Left lung (tissue), 4 donors: ENCODE measurements at regions not wholly inside any gene's neighbourhood (a gene's known extent, or its start where the extent isn't known, plus 50 kb on each side); places are given as distances from the start of the nearest gene placed in this dataset.
"Not testable (repeated sequence)": the region's sequence is repeated elsewhere in the genome, so short reads cannot be mapped to it uniquely, and the experiment has no call there.

ENCODE experiments used
- ATAC-seq: fragments of 200-7000 bp; cut with Tn5 transposase; one replicate; pipeline ENCODE4 v1.9.1; 2020; ENCODE audit warnings: moderate library complexity
- DNase-seq, 4 donors: peaks; one replicate each; pipeline ENCODE4 v3.0.0-alpha.2; 2013 to 2020
- H3K27ac ChIP-seq, 2 donors: fragments of 200-600 bp; sonication (generic) in 1 of 2; one replicate each; pipeline versions ENCODE4 v1.5.0 to v1.8.0; 2020 to 2021
- H3K27me3 ChIP-seq, 2 donors: fragments of 200-600 bp; sonication (generic) in 1 of 2; one replicate each; pipeline versions ENCODE4 v1.5.0 to v1.8.0; 2020 to 2021
- H3K36me3 ChIP-seq, 2 donors: fragments of 200-600 bp; sonication (generic) in 1 of 2; one replicate each; pipeline versions ENCODE4 v1.5.0 to v1.8.0; 2020 to 2021
- H3K4me1 ChIP-seq, 2 donors: fragments of 200-600 bp; one replicate each; pipeline ENCODE4 v1.8.0; 2021
- H3K4me3 ChIP-seq, 2 donors: fragments of 200-600 bp; sonication (generic) in 1 of 2; one replicate each; pipeline versions ENCODE4 v1.5.0 to v1.8.0; 2020 to 2021; ENCODE audit warnings: mild to moderate bottlenecking in 1 of 2
- H3K9me3 ChIP-seq, 2 donors: fragments of 200-600 bp; sonication (generic) in 1 of 2; one replicate each; pipeline versions ENCODE4 v1.5.0 to v1.8.0; 2020 to 2021
- intact Hi-C, 2 donors: fragments of 100-400 bp; cut with DNase I; formaldehyde crosslinking; loops; one replicate each; pipeline versions ENCODE4 v1.11.2 to v1.14.2; 2022
- donor health status: DM: no; HTN: yes; CAD: no.
- donor health status: DM: no; HTN: no; CAD: no.

DNA sequence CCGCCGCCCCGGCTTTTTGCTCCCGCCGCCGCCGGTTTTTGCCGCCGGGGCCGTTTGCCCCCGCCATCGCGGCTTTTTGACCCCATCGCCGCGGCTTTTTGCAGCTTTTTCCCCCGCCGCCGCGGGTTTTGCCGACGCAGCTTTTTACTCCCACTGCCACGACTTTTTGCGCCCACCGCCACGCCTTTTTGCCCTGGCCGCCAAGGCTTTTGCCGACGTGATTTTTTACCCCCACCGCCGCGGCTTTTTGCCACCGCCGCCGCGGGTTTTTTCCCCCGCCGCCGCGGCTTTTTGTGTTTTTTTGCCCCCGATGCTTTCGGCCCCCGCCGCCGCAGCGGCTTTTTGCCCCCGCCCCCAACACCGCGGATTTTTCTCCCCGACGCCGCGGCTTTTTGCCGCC lies 5001.9 kb upstream of the OR11H1 start:
- H3K36me3 ChIP-seq, H3K27ac ChIP-seq, H3K27me3 ChIP-seq, intact Hi-C loops, H3K9me3 ChIP-seq, H3K4me1 ChIP-seq, ATAC-seq, H3K4me3 ChIP-seq: not testable (repeated sequence)
- peak in 1 of 4 donors; percentile 4 for DNase-seq

DNA sequence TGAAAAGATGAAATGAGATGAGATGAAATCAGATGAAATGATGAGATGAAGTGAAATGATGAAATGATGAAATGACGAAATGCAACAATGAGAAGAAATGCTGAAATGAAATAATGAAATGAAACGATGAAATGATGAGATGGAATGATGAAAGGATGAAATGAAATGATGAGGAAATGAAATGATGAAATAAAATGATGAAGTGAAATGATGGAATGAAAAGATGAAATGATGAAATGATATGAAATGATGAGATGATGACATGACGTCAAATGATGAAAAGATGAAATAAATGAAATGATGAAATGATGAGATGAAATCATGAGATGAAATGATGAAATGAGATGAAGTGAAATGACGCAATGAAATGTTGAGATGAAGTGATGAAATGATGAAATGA lies 4996.9 kb upstream of the OR11H1 start:
- H3K36me3 ChIP-seq, H3K27me3 ChIP-seq, ATAC-seq, intact Hi-C loops, H3K4me1 ChIP-seq, H3K27ac ChIP-seq, H3K9me3 ChIP-seq, DNase-seq, H3K4me3 ChIP-seq: not testable (repeated sequence)

DNA sequence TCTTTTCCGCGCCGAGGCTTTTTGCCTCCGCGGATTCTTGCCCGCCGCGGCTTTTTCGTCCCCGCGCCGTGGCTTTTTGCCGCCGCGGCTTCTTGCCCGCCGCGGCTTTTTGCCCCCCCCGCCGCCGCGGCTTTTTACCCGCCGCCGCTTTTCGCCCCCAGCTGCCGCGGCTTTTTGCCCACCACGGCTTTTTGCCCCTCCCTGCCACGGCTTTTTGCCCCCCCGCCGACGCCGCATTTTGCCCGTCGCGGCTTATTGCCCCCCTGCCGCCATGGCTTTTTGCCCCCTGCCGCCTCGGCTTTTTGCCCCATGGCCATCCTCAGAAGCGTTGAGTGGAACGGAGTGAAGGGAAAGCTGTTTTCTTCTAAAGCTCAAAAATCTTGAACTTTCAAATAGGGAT lies 4955.5 kb upstream of the OR11H1 start:
- intact Hi-C loops, H3K27me3 ChIP-seq, H3K9me3 ChIP-seq, H3K4me1 ChIP-seq, H3K27ac ChIP-seq, H3K36me3 ChIP-seq, ATAC-seq, H3K4me3 ChIP-seq: not testable (repeated sequence)
- peak in 1 of 4 donors; percentile 11 for DNase-seq

DNA sequence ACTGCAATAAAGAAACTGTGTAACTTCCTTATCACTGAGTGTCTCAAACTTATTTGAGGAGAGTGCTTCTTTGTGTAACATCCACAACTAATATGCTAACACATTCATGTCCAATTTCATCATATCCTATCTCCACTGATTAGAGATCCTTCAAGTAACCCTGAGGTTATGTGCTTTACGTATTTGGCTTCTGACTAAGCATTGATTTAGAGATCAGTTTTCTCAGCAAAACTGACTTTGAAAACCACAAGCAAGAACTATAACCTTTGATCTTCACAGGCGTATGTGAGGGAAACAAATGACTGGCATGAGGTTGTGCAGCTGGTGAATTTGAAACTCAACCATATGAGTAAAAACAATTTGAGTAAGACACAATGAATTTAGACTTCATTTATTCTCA lies 4926.9 kb upstream of the OR11H1 start:
- ATAC-seq, H3K9me3 ChIP-seq, H3K36me3 ChIP-seq, H3K27ac ChIP-seq, DNase-seq, H3K4me3 ChIP-seq, H3K4me1 ChIP-seq, intact Hi-C loops, H3K27me3 ChIP-seq: not testable (repeated sequence)

DNA sequence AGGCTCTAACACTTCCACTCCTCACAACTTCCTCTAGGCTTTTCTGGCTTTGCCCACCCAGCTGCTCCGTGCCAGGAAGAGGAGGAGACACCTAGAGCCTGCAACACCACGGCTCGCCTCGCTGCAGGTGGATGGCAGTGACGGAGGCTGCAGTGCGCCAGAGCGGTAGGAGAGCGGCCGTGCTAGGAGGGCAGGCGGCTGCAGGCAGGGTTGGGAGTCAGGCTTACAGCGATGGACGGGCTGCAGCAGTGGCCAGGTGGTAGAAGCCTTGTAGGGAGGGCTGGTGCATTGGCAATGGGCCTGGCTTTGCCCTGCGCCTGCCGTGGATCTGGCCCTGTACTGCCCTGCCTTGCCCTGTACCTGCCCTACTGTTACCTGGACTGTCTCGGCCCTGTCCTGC lies 4896.0 kb upstream of the OR11H1 start:
- H3K9me3 ChIP-seq, H3K4me1 ChIP-seq, H3K36me3 ChIP-seq, H3K27ac ChIP-seq, DNase-seq, H3K27me3 ChIP-seq, ATAC-seq, intact Hi-C loops, H3K4me3 ChIP-seq: not testable (repeated sequence)

DNA sequence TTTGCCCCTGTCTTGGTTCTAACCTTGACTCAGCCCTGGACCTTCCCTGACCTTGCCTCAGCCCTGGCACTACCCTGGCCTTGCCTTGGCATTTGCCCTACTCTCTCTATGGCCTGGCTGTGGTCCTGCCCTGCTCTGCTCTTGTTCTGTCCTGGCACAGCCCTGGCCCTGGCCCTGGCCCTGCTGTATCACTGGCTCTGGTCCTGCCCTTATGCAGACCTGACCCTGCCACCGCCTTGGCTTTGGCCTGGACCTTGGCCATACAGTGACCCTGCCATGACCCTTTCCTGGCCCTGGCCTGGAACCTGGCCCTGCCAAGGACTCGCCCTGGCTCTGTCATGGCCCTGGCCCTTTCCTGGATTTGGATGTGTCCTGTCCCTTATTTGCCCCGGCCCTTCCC lies 4892.7 kb upstream of the OR11H1 start:
- H3K4me1 ChIP-seq, intact Hi-C loops, ATAC-seq, H3K27ac ChIP-seq, H3K9me3 ChIP-seq, H3K36me3 ChIP-seq, H3K27me3 ChIP-seq, DNase-seq, H3K4me3 ChIP-seq: not testable (repeated sequence)

DNA sequence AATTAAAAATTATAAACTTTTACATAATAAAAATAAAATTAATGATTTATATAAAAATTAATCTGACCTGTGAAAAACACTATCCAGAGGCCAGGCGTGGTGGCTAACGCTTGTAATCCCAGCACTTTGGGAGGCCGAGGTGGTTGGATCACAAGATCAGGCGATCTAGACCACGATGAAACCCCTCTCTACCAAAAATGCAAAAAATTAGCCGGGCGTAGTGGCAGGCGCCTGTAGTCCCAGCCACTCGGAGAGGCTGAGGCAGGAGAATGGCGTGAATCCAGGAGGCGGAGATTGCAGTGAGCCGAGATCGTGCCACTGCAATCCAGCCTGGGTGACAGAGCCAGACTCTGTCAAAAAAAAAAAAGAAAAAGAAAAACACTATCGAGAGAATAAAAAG lies 4865.2 kb upstream of the OR11H1 start:
- H3K27me3 ChIP-seq, ATAC-seq, H3K36me3 ChIP-seq, DNase-seq, intact Hi-C loops, H3K4me3 ChIP-seq, H3K27ac ChIP-seq, H3K4me1 ChIP-seq, H3K9me3 ChIP-seq: not testable (repeated sequence)

DNA sequence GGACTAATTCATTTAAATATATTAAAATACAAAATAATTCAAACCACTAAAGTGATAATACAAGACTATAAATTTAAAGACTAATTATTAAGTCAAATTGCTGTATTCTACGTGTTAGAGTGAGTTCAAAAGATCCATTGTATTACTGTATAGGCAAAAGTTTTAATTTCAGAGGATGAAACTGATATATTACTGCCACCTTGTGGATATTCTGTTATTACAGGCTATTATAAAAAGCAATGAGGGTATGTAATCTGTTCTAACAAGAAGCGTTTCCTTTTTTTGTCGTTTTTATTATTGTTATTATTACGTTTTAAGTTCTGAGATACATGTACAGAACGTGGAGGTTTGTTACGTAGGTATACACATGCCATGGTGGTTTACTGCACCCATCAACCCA lies 4854.9 kb upstream of the OR11H1 start:
- H3K27ac ChIP-seq, H3K36me3 ChIP-seq, H3K9me3 ChIP-seq, ATAC-seq, H3K4me3 ChIP-seq, H3K4me1 ChIP-seq, intact Hi-C loops, H3K27me3 ChIP-seq, DNase-seq: not testable (repeated sequence)

DNA sequence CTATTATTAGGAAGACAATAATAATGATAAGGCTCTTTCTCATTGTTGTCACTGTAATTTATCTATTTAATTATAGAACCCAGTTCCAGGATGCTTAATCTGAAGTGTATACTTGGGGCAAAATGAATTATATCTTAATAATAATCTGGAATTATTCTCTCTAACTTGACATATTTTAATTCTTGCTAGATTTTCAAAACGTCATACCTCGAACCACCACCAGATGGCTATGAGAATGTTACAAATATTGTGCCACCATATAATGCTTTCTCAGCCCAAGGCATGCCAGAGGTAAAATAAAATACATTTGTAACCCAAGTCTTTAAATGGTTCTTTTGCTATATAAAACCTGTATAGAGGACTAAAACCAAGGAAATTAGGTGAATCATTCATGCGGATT lies 4849.3 kb upstream of the OR11H1 start:
- H3K27ac ChIP-seq, H3K27me3 ChIP-seq, H3K36me3 ChIP-seq, H3K9me3 ChIP-seq, H3K4me1 ChIP-seq, intact Hi-C loops, ATAC-seq, DNase-seq, H3K4me3 ChIP-seq: not testable (repeated sequence)

DNA sequence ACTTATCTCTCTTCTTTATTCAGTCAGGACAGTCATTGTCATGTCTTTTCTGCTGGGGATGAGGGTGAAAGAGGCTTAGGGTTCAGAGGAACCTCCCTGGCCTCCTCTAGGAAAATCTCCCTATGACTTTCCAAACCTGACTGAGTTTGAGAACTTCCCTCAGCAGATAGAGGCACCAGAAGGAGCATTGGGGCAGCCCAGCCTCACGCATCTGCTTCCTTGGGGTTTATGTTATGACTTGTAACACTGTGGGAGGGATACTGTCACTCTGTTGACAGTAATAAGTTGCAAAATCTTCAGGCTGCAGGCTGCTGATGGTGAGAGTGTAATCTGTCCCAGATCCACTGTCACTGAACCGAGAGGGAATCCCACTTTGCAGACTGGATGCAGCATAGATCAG lies 4842.6 kb upstream of the OR11H1 start:
- H3K4me3 ChIP-seq, H3K27ac ChIP-seq, H3K36me3 ChIP-seq, H3K27me3 ChIP-seq, H3K4me1 ChIP-seq, ATAC-seq, intact Hi-C loops, H3K9me3 ChIP-seq: not testable (repeated sequence)
- peak in 1 of 4 donors; percentile 21 for DNase-seq

DNA sequence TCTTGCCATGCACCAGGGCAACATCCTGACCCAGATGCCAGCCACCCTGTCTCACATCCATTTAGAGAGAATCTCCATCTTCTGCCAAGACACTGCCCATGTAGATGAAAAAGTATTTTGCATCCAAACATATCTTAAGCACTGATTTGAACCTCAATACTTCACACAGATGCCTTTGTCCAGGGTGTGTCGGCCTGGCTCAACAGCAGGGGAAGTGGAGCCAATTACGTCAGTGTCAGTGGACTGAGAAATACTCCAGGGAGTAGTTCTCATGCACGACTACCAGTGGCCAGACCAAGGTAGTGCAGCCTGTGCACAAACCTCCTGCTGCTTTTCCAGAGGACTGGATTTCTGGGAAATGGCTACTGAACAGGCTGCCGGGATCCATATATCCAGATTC lies 4840.7 kb upstream of the OR11H1 start:
- intact Hi-C loops, ATAC-seq, H3K27me3 ChIP-seq, H3K4me1 ChIP-seq, H3K27ac ChIP-seq, H3K4me3 ChIP-seq, H3K36me3 ChIP-seq, H3K9me3 ChIP-seq: not testable (repeated sequence)
- peak in 1 of 4 donors; percentile 46 for DNase-seq

DNA sequence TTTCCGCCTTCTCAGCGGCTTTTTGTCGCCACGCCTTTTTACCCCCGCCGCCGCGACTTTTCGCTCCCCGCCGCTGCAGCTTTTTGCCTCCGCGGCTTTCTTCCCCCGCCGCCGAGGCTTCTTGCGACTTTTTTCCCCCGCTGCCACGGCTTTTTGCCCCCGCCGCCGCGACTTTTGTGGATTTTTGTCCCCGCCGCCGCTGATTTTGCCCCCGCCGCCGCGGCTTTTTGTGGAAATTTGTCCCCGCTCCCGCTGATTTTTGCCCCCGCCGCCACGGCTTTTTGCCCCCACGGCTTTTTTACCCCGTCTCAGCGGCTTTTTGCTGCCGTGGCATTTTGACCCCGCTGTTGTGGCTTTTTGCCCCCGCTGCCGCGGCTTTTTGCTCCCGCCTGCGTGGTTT lies 4829.2 kb upstream of the OR11H1 start:
- peak in 1 of 4 donors; percentile 31 for DNase-seq
- H3K9me3 ChIP-seq, H3K4me1 ChIP-seq, ATAC-seq, H3K36me3 ChIP-seq, H3K27me3 ChIP-seq, intact Hi-C loops, H3K4me3 ChIP-seq, H3K27ac ChIP-seq: not testable (repeated sequence)

DNA sequence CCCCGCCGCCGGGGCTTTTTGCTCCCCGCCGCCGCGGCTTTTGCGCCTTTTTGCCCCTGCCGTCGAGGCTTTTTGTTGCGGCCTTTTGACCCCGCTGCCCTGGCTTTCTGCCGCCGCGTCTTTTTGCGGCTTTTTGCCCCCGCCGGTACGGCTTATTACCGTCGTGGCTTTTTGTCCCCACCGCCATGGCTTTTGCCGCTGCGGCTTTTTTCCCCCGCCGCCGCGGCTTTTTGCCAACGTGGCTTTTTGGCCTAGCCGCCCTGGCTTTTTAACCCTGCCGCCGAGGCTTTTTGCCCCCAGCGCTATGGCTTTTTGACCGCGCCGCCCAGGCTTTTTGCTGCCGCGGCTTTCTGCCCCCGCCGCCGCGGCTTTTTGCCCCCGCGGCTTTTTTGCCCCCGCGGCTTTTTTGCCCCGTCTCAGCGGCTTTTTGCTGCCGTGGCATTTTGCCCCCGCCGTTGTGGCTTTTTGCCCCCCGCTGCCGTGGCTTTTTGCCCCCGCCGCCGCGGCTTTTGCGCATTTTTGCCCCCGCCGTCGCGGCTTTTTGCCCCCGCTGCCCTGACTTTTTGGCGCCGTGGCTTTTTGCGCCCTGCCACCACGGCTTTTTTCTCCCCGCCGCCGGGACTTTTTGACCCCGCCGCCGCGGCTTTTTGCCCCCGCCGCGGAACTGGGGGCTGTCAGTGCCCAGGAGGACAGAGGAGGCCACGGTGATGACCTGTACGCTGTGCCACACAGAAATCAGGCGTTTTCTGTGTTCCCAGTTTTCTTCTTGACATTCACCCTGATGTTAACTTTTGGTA lies 4828.5 kb upstream of the OR11H1 start:
- H3K9me3 ChIP-seq, H3K27ac ChIP-seq, ATAC-seq, H3K27me3 ChIP-seq, H3K36me3 ChIP-seq, H3K4me1 ChIP-seq, H3K4me3 ChIP-seq, intact Hi-C loops: not testable (repeated sequence)
- peak in 1 of 4 donors; percentile 48 for DNase-seq

DNA sequence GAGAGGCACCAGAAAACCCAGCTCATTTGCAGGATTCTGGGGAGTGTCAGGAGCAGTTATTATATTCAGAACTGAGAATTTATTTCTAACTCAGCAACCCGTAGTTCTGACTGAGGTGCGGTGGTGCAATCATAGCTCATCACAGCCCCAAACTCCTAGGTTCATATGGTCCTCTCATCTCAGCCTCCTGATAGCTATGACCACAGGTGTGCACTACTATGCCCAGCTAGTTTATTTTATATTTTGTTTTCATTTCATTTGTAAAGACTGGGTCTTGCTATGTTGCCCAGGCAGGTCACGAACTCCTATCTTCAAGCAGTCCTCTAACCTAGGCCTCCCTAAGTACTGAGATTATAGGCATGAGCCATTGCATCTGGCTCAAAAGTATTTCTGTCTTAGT lies 4819.8 kb upstream of the OR11H1 start:
- intact Hi-C loops, H3K27ac ChIP-seq, H3K36me3 ChIP-seq, ATAC-seq, DNase-seq, H3K4me1 ChIP-seq, H3K4me3 ChIP-seq, H3K27me3 ChIP-seq: not testable (repeated sequence)
- peaks cover 0 to 12% of the 10 kb centered on the region in 2 donors for H3K9me3 ChIP-seq
